Osteocyte (in vitro differentiated cells): ENCODE measurements at regions not wholly inside any gene's neighbourhood (a gene's known extent, or its start where the extent isn't known, plus 50 kb on each side); places are given as distances from the start of the nearest gene placed in this dataset.
A peak's percentile ranks its signal among the peaks of the same experiment; 100 is the strongest.
"Not testable (repeated sequence)": the region's sequence is repeated elsewhere in the genome, so short reads cannot be mapped to it uniquely, and the experiment has no call there.

Source experiments
- DNase-seq: peaks from one replicate; pipeline ENCODE4 v3.0.0; 2021; ENCODE audit warnings: mixed read lengths; ENCODE audit not compliant: unreplicated experiment; ENCODE audit errors: extremely low spot score
- H3K27ac Mint-ChIP-seq: one replicate; pipeline ENCODE4 v1.8.0; 2021; ENCODE audit warnings: mild to moderate bottlenecking, mixed read lengths; ENCODE audit not compliant: unreplicated experiment
- H3K27me3 Mint-ChIP-seq: one replicate; pipeline ENCODE4 v1.8.0; 2021; ENCODE audit warnings: mixed read lengths; ENCODE audit not compliant: unreplicated experiment
- H3K36me3 Mint-ChIP-seq: one replicate; pipeline ENCODE4 v1.8.0; 2021; ENCODE audit warnings: mixed read lengths; ENCODE audit not compliant: unreplicated experiment
- H3K4me1 Mint-ChIP-seq: one replicate; pipeline ENCODE4 v1.8.0; 2021; ENCODE audit warnings: mixed read lengths; ENCODE audit not compliant: unreplicated experiment
- H3K4me3 Mint-ChIP-seq: one replicate; pipeline ENCODE4 v1.8.0; 2021; ENCODE audit warnings: mild to moderate bottlenecking, moderate library complexity, mixed read lengths; ENCODE audit not compliant: unreplicated experiment
- H3K9me3 Mint-ChIP-seq: one replicate; pipeline ENCODE4 v1.8.0; 2021; ENCODE audit warnings: mixed read lengths; ENCODE audit not compliant: unreplicated experiment
- TF ChIP-seq, protein P1 (sequence below): fragments of 200-600 bp; sonication (generic); IDR thresholded peaks from 2 replicates; pipeline ENCODE4 v1.5.0; 2021; ENCODE audit warnings: antibody characterized with exemption, mild to moderate bottlenecking, moderate library complexity

DNA sequence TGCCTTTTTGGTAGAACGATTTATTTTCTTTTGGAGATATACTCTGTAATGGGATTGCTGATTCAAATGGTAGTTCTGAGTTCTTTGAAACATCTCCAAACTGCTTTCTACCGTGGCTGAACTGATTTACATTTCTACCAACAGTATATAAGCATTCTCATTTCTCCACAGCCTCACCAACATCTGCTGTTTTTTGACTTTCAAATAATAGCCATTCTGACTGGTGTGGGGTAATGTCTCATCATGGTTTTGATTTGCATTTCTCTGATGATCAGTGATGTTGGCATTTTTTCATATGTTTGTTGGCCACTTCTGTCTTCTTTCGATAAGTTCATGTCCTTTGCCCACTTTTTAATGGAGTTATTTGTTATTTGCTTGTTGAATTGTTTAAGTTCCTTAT lies 154.0 kb downstream of the ABHD5 start:
- H3K27me3 Mint-ChIP-seq: peaks cover 23% of the 10 kb centered on the region
- TF ChIP-seq, protein P1, sequence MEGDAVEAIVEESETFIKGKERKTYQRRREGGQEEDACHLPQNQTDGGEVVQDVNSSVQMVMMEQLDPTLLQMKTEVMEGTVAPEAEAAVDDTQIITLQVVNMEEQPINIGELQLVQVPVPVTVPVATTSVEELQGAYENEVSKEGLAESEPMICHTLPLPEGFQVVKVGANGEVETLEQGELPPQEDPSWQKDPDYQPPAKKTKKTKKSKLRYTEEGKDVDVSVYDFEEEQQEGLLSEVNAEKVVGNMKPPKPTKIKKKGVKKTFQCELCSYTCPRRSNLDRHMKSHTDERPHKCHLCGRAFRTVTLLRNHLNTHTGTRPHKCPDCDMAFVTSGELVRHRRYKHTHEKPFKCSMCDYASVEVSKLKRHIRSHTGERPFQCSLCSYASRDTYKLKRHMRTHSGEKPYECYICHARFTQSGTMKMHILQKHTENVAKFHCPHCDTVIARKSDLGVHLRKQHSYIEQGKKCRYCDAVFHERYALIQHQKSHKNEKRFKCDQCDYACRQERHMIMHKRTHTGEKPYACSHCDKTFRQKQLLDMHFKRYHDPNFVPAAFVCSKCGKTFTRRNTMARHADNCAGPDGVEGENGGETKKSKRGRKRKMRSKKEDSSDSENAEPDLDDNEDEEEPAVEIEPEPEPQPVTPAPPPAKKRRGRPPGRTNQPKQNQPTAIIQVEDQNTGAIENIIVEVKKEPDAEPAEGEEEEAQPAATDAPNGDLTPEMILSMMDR: no peak
- no peak overlapping the region for H3K27ac Mint-ChIP-seq
- no peak for DNase-seq
- no peaks in the 10 kb centered on the region for H3K36me3 Mint-ChIP-seq
- no peak overlapping the region for H3K4me3 Mint-ChIP-seq
- no peaks in the 10 kb centered on the region for H3K4me1 Mint-ChIP-seq
- peaks cover 28% of the 10 kb centered on the region for H3K9me3 Mint-ChIP-seq

DNA sequence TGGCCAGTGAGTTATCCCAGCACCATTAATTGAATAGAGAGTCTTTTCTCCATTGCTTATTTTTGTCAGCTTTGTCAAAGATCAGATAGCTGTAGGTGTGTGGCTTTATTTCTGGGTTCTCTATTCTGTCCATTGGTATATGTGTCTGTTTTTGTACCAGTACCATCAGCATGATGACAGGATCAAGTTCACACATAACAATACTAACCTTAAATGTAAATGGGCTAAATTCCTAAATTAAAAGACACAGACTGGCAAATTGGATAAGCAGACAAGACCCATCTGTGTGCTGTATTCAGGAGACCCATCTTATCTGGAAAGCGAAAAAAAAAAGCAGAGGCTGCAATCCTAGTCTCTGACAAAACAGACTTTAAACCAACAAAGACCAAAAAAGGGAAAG lies 154.8 kb downstream of the ABHD5 start:
- H3K27ac Mint-ChIP-seq, H3K4me3 Mint-ChIP-seq, H3K4me1 Mint-ChIP-seq, H3K36me3 Mint-ChIP-seq, DNase-seq: not testable (repeated sequence)
- Mint-ChIP-seq H3K9me3 (peaks cover 28% of the 10 kb centered on the region), H3K27me3 (peaks cover 20% of the 10 kb centered on the region)

DNA sequence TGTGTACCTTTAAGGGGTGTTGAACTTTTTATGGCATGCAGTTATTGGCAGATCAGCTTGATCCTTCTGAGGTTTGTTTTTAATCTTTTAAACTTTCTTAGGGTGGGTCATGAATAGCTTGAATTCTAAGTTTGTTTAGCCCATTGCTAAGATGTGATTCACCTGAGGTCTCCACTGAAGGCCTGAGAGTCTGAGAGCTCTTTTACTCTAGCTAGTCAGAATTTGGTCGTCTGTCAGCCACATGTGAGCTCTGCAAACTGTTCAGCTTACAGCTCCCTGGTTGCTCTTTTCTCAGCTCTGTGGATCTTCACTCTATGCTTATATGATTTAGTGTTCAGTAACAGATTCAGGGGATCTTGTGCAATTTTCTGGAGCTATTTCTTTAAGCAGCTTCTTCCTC lies 161.3 kb downstream of the ABHD5 start:
- Mint-ChIP-seq H3K9me3 (peaks cover 12% of the 10 kb centered on the region), H3K36me3 (no peaks in the 10 kb centered on the region), H3K27ac (no peak overlapping the region), H3K4me3 (no peak overlapping the region), H3K27me3 (no peaks in the 10 kb centered on the region), H3K4me1 (peaks cover 19% of the 10 kb centered on the region)
- no peak for DNase-seq
- TF ChIP-seq, protein P1: no peak

DNA sequence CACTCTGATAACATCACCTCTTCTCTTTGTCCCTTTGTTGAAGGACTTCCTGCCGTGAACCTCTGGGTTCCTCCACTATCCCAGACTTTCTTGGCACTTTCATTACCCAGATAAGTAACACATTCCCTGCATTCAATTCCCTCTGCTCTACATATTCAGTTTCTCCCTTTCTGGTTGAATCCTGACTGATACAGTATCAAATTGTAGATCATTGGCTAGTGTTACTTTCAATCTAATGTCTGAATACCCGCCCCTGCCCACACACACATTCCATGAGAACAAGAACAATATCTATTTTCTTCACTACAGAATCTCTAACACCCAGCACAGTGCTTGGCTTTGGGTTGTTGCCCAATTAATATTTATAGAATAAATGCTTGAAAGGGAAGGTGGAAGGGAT lies 163.5 kb downstream of the ABHD5 start:
- Mint-ChIP-seq H3K36me3 (no peaks in the 10 kb centered on the region), H3K4me1 (peaks cover 31% of the 10 kb centered on the region), H3K27me3 (no peaks in the 10 kb centered on the region), H3K27ac (no peak overlapping the region), H3K4me3 (no peak overlapping the region), H3K9me3 (peaks cover 3% of the 10 kb centered on the region)
- TF ChIP-seq, protein P1: no peak
- DNase-seq: peak; percentile 46

DNA sequence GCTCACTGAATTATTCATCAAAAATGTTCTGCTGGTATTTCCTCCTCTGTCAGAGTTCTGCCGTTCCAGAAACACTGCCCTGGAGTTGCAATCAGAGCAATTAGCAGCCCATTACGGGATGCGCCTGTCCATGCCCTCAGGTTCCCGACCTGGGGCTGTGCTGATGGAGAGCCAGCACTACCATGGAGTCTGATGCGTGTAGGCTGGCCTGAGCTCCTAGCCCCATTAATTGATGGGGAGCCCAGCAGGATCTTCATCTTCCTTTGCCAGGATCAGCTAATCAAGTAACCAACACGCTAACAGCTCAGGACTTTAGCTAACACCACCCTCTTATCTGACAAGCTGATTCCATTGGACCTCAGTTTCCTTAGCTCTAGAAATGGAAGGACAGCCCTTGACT lies 164.2 kb downstream of the ABHD5 start:
- no peaks in the 10 kb centered on the region for H3K36me3 Mint-ChIP-seq
- H3K4me1 Mint-ChIP-seq: peaks cover 31% of the 10 kb centered on the region
- H3K27me3 Mint-ChIP-seq: no peaks in the 10 kb centered on the region
- no peak overlapping the region for H3K4me3 Mint-ChIP-seq
- TF ChIP-seq, protein P1: no peak
- no peak overlapping the region for H3K27ac Mint-ChIP-seq
- peaks cover 3% of the 10 kb centered on the region for H3K9me3 Mint-ChIP-seq
- peak; percentile 49 for DNase-seq

DNA sequence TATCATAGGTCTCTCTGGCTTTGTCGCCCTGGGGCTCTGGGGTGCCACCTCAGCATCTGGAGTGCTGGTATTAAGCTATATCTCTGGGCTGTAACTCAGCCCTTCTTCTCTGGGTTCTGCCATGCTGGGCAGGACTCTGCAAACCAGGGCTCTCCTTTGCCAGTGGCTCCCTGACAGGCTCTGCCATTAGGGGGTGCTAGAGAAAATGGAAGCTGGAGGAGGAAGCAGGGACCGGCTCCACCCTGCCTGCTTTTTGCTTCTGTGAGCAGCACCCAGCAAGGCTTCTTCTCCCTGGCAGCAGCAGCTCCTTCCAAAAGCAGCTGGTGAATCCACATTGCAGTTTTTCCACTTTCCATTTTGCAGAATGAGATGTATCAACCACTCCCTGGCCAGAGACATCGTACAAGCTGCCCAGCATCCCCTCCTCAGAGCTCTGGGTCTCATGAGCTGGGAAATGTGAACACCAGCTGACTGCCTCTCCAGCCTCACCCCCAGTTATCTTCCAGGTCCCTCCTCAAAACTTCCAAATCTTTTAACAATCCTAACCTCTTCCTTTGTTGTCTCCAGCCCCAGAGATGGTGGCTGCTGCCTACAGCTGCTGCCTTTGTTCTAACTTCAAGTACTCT lies 165.0 kb downstream of the ABHD5 start:
- H3K9me3 Mint-ChIP-seq: no peaks in the 10 kb centered on the region
- TF ChIP-seq, protein P1: peak; percentile 77
- no peaks in the 10 kb centered on the region for H3K36me3 Mint-ChIP-seq
- no peaks in the 10 kb centered on the region for H3K27me3 Mint-ChIP-seq
- peaks cover 31% of the 10 kb centered on the region for H3K4me1 Mint-ChIP-seq
- peak; percentile 87 for DNase-seq
- H3K4me3 Mint-ChIP-seq: no peak overlapping the region
- H3K27ac Mint-ChIP-seq: no peak overlapping the region
